Heart right ventricle (tissue), 16 donors: ENCODE measurements at regions not wholly inside any gene's neighbourhood (a gene's known extent, or its start where the extent isn't known, plus 50 kb on each side); places are given as distances from the start of the nearest gene placed in this dataset.

Experiments used
- ATAC-seq, 8 donors: fragments of 200-7000 bp; cut with Tn5 transposase; one replicate each; pipeline ENCODE4 v1.9.1; 2020; ENCODE audit warnings: mild to moderate bottlenecking in 8 of 8, moderate library complexity in 8 of 8, moderate number of reproducible peaks in 1 of 8
- DNase-seq, 2 donors: peaks; one replicate each; pipeline ENCODE4 v3.0.0-alpha.2; 2020
- H3K27ac ChIP-seq, 10 donors: fragments of 200-600 bp; sonication (generic) in 2 of 10; one replicate each; pipeline versions ENCODE4 v1.5.0 to v1.8.0; 2020 to 2022; ENCODE audit warnings: mild to moderate bottlenecking in 3 of 10
- H3K27me3 ChIP-seq, 7 donors: fragments of 200-600 bp; one replicate each; pipeline ENCODE4 v1.8.0; 2021 to 2022; ENCODE audit warnings: mild to moderate bottlenecking in 2 of 7
- H3K36me3 ChIP-seq, 9 donors: fragments of 200-600 bp; sonication (generic) in 1 of 9; one replicate each; pipeline versions ENCODE4 v1.5.0 to v1.8.0; 2020 to 2022; ENCODE audit warnings: mild to moderate bottlenecking in 2 of 9
- H3K4me1 ChIP-seq, 9 donors: fragments of 200-600 bp; sonication (generic) in 1 of 9; one replicate each; pipeline versions ENCODE4 v1.5.0 to v1.8.0; 2020 to 2022; ENCODE audit warnings: mild to moderate bottlenecking in 4 of 9
- H3K4me3 ChIP-seq, 10 donors: fragments of 200-600 bp; sonication (generic) in 2 of 10; one replicate each; pipeline versions ENCODE4 v1.5.0 to v1.8.0; 2020 to 2022; ENCODE audit warnings: mild to moderate bottlenecking in 7 of 10, moderate library complexity in 2 of 10
- H3K9me3 ChIP-seq, 11 donors: fragments of 200-600 bp in 10 of 11; sonication (generic) in 2 of 11; one replicate each; pipeline versions ENCODE4 v1.5.0 to v1.8.0; 2013 to 2022; ENCODE audit warnings: mild to moderate bottlenecking in 2 of 11, control low read depth in 1 of 11, moderate library complexity in 1 of 11
- CTCF ChIP-seq, 9 donors: fragments of 200-600 bp; sonication (generic) in 2 of 9; IDR thresholded peaks; one replicate each; pipeline versions ENCODE4 v1.5.0 to v1.8.0; 2021 to 2022; ENCODE audit warnings: antibody characterized with exemption in 9 of 9, mild to moderate bottlenecking in 5 of 9, moderate library complexity in 1 of 9
- WGBS, 2 donors: extraction: QIAGEN DNeasy Blood & Tissue Kit; methylation state at CpG; one replicate each; pipeline ENCODE4 v1.1.7; 2013; ENCODE audit warnings: inconsistent platforms in 1 of 2; 5-methylcytosine and 5-hydroxymethylcytosine counted together
- intact Hi-C, 10 donors: fragments of 100-400 bp; cut with DNase I; formaldehyde crosslinking; loops; one replicate each; pipeline versions ENCODE4 v1.11.1 to v1.14.2; 2022
- donor health status: Arrhythmogenic right ventricular cardiomyopathy.
- donor health status: ischemic (EF 13 %, LVEDD 7.1; RV severe dilation, severe dysfunction).
- donor health status: healthy with polysubstance abuse.
- donor health status: DM: no; HTN: yes; CAD: no.
- donor health status: DM: no; HTN: no; CAD: no.
- donor health status: ischemic (EF 25% LVEDD 6.9; RV normal size, moderate dysfunction).
- donor health status: ischemic (EF 25% LVEDD 5.7; RV mildly dilated, moderate dysfunction).
- donor health status: healthy.
- donor health status: DM: yes; HTN: yes; CAD: no.
- donor health status: Ischemic cardiomyopathy.
- donor health status: ischemic (EF 35%, LVEDD 5.7; RV mildly dilated, moderate dysfunction).
- donor health status: nonischemic (EF 11% LVEDD 7.7; RV severe dilation, severe dysfunction).
- donor health status: DM: yes; HTN: yes; CAD: no.
- donor health status: PGD.
- donor health status: ischemic (EF 29% LVEDD 5.4; RV normal size, mild dysfunction).
- donor health status: nonischemic (EF 23%, LVEDD 6.1; RV moderate dilation, normal function).

- H3K4me1 ChIP-seq: no peaks in the 10 kb centered on the region
- intact Hi-C loops: no loop called here
- WGBS, 2 donors: 63 to 70% methylated on average over 3 of the region's 3 CpGs
- no peak overlapping the region for H3K4me3 ChIP-seq
- no peaks in the 10 kb centered on the region for H3K36me3 ChIP-seq
- no peak for ATAC-seq
- H3K27ac ChIP-seq: no peak overlapping the region
- no peaks in the 10 kb centered on the region for H3K9me3 ChIP-seq
- DNase-seq: no peak
- no peaks in the 10 kb centered on the region for H3K27me3 ChIP-seq
- TF ChIP-seq CTCF (IDR thresholded peaks at IDR 0.05): no peak
These were observed 145.5 kb downstream of the ADCYAP1 start for GRCh38 chr18:1050012-1050657.

DNA sequence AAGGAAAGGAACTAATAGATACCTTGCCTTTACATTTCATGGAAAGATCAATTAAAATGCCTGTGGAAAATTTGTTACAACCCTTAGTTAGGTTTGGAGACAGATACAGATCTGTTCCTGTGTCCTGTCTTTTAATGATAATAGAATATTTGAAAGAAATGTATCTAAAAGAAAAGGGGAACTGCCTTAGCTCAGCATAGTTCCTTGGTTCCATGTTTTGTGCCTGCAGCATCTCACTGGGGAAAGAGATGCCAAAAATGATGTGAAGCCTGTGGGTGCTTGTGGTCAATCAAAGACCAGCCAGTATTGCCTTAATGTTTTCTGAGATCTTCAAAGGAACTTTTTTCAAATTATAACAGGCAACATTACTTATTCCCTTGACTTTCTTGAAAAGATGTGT, 147.6 kb downstream of the ADCYAP1 start:
- TF ChIP-seq CTCF (IDR thresholded peaks at IDR 0.05): no peak

GRCh38 chr18:1053331-1054315, 149.0 kb downstream of the ADCYAP1 start:
- WGBS, 2 donors: 51 to 54% methylated on average over 5 of the region's 5 CpGs
- ATAC-seq: no peak
- H3K36me3 ChIP-seq: no peaks in the 10 kb centered on the region
- H3K27ac ChIP-seq: no peak overlapping the region
- H3K9me3 ChIP-seq: peaks cover 0 to 25% (median 3%) of the 10 kb centered on the region in 11 donors
- no peaks in the 10 kb centered on the region for H3K4me1 ChIP-seq
- H3K27me3 ChIP-seq: no peaks in the 10 kb centered on the region
- DNase-seq: no peak
- H3K4me3 ChIP-seq: no peak overlapping the region
- intact Hi-C loops: no loop called here
- no peak for TF ChIP-seq CTCF (IDR thresholded peaks at IDR 0.05)

More for the DNA sequence above, 147.6 kb downstream of the ADCYAP1 start:
- Histone ChIP-seq H3K9me3 (peaks cover 0 to 16% (median 3%) of the 10 kb centered on the region in 11 donors), H3K4me3 (no peak overlapping the region), H3K27me3 (no peaks in the 10 kb centered on the region), H3K36me3 (no peaks in the 10 kb centered on the region), H3K4me1 (no peaks in the 10 kb centered on the region), H3K27ac (no peak overlapping the region)
- intact Hi-C loops: no loop called here
- no peak for ATAC-seq
- DNase-seq: no peak

DNA sequence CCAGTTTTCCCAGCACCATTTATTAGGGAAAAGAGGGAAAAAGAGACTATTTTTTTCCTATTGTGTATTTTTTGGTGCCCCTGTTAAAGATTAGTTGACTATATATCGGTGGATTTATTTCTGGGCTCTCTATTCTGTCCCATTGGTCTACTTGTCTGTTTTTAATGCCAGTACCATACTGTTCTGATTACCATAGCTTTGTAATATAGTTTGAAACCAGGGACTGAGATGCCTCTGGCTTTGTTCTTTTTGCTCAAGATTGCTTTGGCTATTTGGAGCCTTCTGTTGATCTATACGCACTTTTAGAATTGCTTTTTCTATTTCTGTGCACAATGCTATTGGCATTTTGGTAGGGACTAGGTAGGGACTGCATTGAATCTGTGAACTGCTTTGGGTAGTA, 151.7 kb downstream of the ADCYAP1 start:
- H3K36me3 ChIP-seq: no peaks in the 10 kb centered on the region
- no peak for DNase-seq
- H3K4me1 ChIP-seq: no peaks in the 10 kb centered on the region
- H3K27ac ChIP-seq: no peak overlapping the region
- ATAC-seq: no peak
- 88 to 89% methylated on average over 2 of the region's 2 CpGs for WGBS, 2 donors
- H3K27me3 ChIP-seq: no peaks in the 10 kb centered on the region
- intact Hi-C loops: no loop called here
- H3K9me3 ChIP-seq: peaks cover 0 to 36% (median 5%) of the 10 kb centered on the region in 11 donors
- TF ChIP-seq CTCF (IDR thresholded peaks at IDR 0.05): no peak
- H3K4me3 ChIP-seq: no peak overlapping the region
